Calu3 (cell line): ENCODE measurements at regions not wholly inside any gene's neighbourhood (a gene's known extent, or its start where the extent isn't known, plus 50 kb on each side); places are given as distances from the start of the nearest gene placed in this dataset.

Experiments
- BruUV-seq: library from RNA; stranded (reverse); fragments of 400-500 nt; replicated peaks from 2 replicates; lab custom pipeline; 2021; lab: Mats Ljungman, UMichigan
- CTCF ChIA-PET: fragments of 300-600 bp; sonication (Branson Sonifier 250); formaldehyde crosslinking; loops from one replicate; lab custom pipeline; 2022; ENCODE audit warnings: antibody characterized with exemption; lab: Charles Lee
- DNase-seq: peaks from one replicate; pipeline ENCODE4 v3.0.0; 2022
- H3K27ac Mint-ChIP-seq: one replicate; pipeline ENCODE4 v1.8.0; 2022; ENCODE audit warnings: mixed read lengths; ENCODE audit not compliant: unreplicated experiment
- H3K27me3 Mint-ChIP-seq: one replicate; pipeline ENCODE4 v1.8.0; 2022; ENCODE audit warnings: mixed read lengths; ENCODE audit not compliant: unreplicated experiment
- H3K36me3 Mint-ChIP-seq: one replicate; pipeline ENCODE4 v1.8.0; 2022; ENCODE audit warnings: mild to moderate bottlenecking, moderate library complexity, mixed read lengths; ENCODE audit not compliant: insufficient read depth, unreplicated experiment
- H3K4me1 Mint-ChIP-seq: one replicate; pipeline ENCODE4 v1.8.0; 2022; ENCODE audit warnings: mild to moderate bottlenecking, low read depth, mixed read lengths; ENCODE audit not compliant: unreplicated experiment
- H3K4me3 Mint-ChIP-seq: one replicate; pipeline ENCODE4 v1.8.0; 2022; ENCODE audit warnings: mild to moderate bottlenecking, low read depth, moderate library complexity, mixed read lengths; ENCODE audit not compliant: unreplicated experiment
- H3K9me3 Mint-ChIP-seq: one replicate; pipeline ENCODE4 v1.8.0; 2022; ENCODE audit warnings: low read depth, mixed read lengths; ENCODE audit not compliant: unreplicated experiment
- CTCF ChIP-seq: fragments of 200-600 bp; IDR thresholded peaks from one replicate; pipeline ENCODE4 v1.8.0; 2022; ENCODE audit warnings: antibody characterized with exemption; ENCODE audit not compliant: unreplicated experiment
- intact Hi-C: fragments of 100-400 bp; cut with micrococcal nuclease; formaldehyde crosslinking; loops from one replicate; pipeline ENCODE4 v1.10.0; 2022; ENCODE audit not compliant: unreplicated experiment

- intact Hi-C loops, result no loop called here
- no peak for TF ChIP-seq CTCF
- CTCF ChIA-PET, result no interaction called here
- Mint-ChIP-seq H3K27me3 (peaks cover 88% of the 10 kb centered on the region), H3K27ac (no peak overlapping the region), H3K9me3 (no peaks in the 10 kb centered on the region), H3K4me1 (no peaks in the 10 kb centered on the region), H3K36me3 (no peaks in the 10 kb centered on the region), H3K4me3 (no peak overlapping the region)
- BruUV-seq, result no TSS peak
- no peak for DNase-seq
These were observed 146.9 kb upstream of the SDK2 start for GRCh38 chr17:73791121-73791520.

- CTCF ChIA-PET, result no interaction called here
These were observed 147.4 kb upstream of the SDK2 start for GRCh38 chr17:73791631-73792030.

GRCh38 chr17:73792994-73793393 lies 148.7 kb upstream of the SDK2 start:
- no peak for TF ChIP-seq CTCF
- Mint-ChIP-seq H3K27ac (no peak overlapping the region), H3K9me3 (no peaks in the 10 kb centered on the region), H3K27me3 (peaks cover 83% of the 10 kb centered on the region), H3K4me3 (no peak overlapping the region), H3K36me3 (no peaks in the 10 kb centered on the region), H3K4me1 (peaks cover 12% of the 10 kb centered on the region)
- CTCF ChIA-PET, result no interaction called here
- intact Hi-C loops, result no loop called here
- DNase-seq, result no peak
- no TSS peak for BruUV-seq

More at GRCh38 chr17:73791631-73792030, 147.4 kb upstream of the SDK2 start:
- TF ChIP-seq CTCF, result no peak
- no peaks in the 10 kb centered on the region for H3K9me3 Mint-ChIP-seq
- no peak overlapping the region for H3K4me3 Mint-ChIP-seq
- peaks cover 3% of the 10 kb centered on the region for H3K4me1 Mint-ChIP-seq
- no peak for DNase-seq
- H3K36me3 Mint-ChIP-seq, result no peaks in the 10 kb centered on the region
- H3K27me3 Mint-ChIP-seq, result peaks cover 87% of the 10 kb centered on the region
- intact Hi-C loops, result no loop called here
- no TSS peak for BruUV-seq
- H3K27ac Mint-ChIP-seq, result no peak overlapping the region

- no peaks in the 10 kb centered on the region for H3K9me3 Mint-ChIP-seq
- DNase-seq, result no peak
- peaks cover 69% of the 10 kb centered on the region for H3K27me3 Mint-ChIP-seq
- no peak for TF ChIP-seq CTCF
- CTCF ChIA-PET, result no interaction called here
- no peak overlapping the region for H3K27ac Mint-ChIP-seq
- H3K4me3 Mint-ChIP-seq, result no peak overlapping the region
- peaks cover 21% of the 10 kb centered on the region for H3K4me1 Mint-ChIP-seq
- intact Hi-C loops, result no loop called here
- no peaks in the 10 kb centered on the region for H3K36me3 Mint-ChIP-seq
- BruUV-seq, result no TSS peak
These were observed 150.1 kb upstream of the SDK2 start for GRCh38 chr17:73794336-73794735.
